ENCODE measurements at regions not wholly inside any gene's neighbourhood (a gene's known extent, or its start where the extent isn't known, plus 50 kb on each side); places are given as distances from the start of the nearest gene placed in this dataset.

- no peaks in the 10 kb centered on the region for H3K36me3 Mint-ChIP-seq (ENCODE audit: low read depth)
- H3K9me3 Mint-ChIP-seq = peaks cover 66% of the 10 kb centered on the region
- H3K4me3 Mint-ChIP-seq = no peak overlapping the region
- H3K4me1 Mint-ChIP-seq (ENCODE audit: low read depth) = no peaks in the 10 kb centered on the region
- no peak for TF ChIP-seq CTCF (IDR thresholded peaks at IDR 0.05)
- no peak overlapping the region for H3K27ac Mint-ChIP-seq
- DNase-seq = no peak
- peaks cover 2% of the 10 kb centered on the region; the same call in 1 of the 2 replicates for H3K27me3 Mint-ChIP-seq (ENCODE audit: insufficient read depth)
Observed at GRCh38 chr15:61511089-61511488, 282.0 kb upstream of the RORA start.

GRCh38 chr15:61509327-61509840 lies 280.3 kb upstream of the RORA start:
- Mint-ChIP-seq H3K27ac (no peak overlapping the region), H3K4me3 (no peak overlapping the region), H3K36me3 (ENCODE audit: low read depth) (no peaks in the 10 kb centered on the region; the same call in 1 of the 2 replicates), H3K9me3 (peaks cover 66% of the 10 kb centered on the region), H3K4me1 (ENCODE audit: low read depth) (no peaks in the 10 kb centered on the region), H3K27me3 (ENCODE audit: insufficient read depth) (peaks cover 2% of the 10 kb centered on the region; the same call in 1 of the 2 replicates)
- no peak for TF ChIP-seq CTCF (IDR thresholded peaks at IDR 0.05)
- DNase-seq = no peak

GRCh38 chr15:61503383-61503969 lies 274.4 kb upstream of the RORA start:
- Mint-ChIP-seq H3K4me1 (ENCODE audit: low read depth) (no peaks in the 10 kb centered on the region), H3K9me3 (peaks cover 48% of the 10 kb centered on the region), H3K36me3 (ENCODE audit: low read depth) (no peaks in the 10 kb centered on the region; the same call in 1 of the 2 replicates), H3K4me3 (no peak overlapping the region), H3K27ac (no peak overlapping the region), H3K27me3 (ENCODE audit: insufficient read depth) (no peaks in the 10 kb centered on the region)
- no peak for DNase-seq
- TF ChIP-seq CTCF (IDR thresholded peaks at IDR 0.05) = no peak

- Mint-ChIP-seq H3K27ac (no peak overlapping the region), H3K4me1 (ENCODE audit: low read depth) (no peaks in the 10 kb centered on the region), H3K36me3 (ENCODE audit: low read depth) (no peaks in the 10 kb centered on the region; the same call in 1 of the 2 replicates), H3K9me3 (peaks cover 45% of the 10 kb centered on the region), H3K4me3 (no peak overlapping the region), H3K27me3 (ENCODE audit: insufficient read depth) (no peaks in the 10 kb centered on the region)
- no peak for DNase-seq
- no peak for TF ChIP-seq CTCF (IDR thresholded peaks at IDR 0.05)
Observed at GRCh38 chr15:61501815-61502389, 272.8 kb upstream of the RORA start.

GRCh38 chr15:61500951-61501620 lies 272.0 kb upstream of the RORA start:
- Mint-ChIP-seq H3K27me3 (ENCODE audit: insufficient read depth) (no peaks in the 10 kb centered on the region), H3K4me3 (no peak overlapping the region), H3K9me3 (peaks cover 39% of the 10 kb centered on the region), H3K27ac (no peak overlapping the region), H3K36me3 (ENCODE audit: low read depth) (no peaks in the 10 kb centered on the region; the same call in 1 of the 2 replicates), H3K4me1 (ENCODE audit: low read depth) (no peaks in the 10 kb centered on the region)
- no peak for TF ChIP-seq CTCF (IDR thresholded peaks at IDR 0.05)
- no peak for DNase-seq

Measured in HFFc6 (cell line).